Stomach smooth muscle (tissue), 2 donors: ENCODE measurements at regions not wholly inside any gene's neighbourhood (a gene's known extent, or its start where the extent isn't known, plus 50 kb on each side); places are given as distances from the start of the nearest gene placed in this dataset.

ENCODE experiments used
- H3K27ac ChIP-seq: one replicate; pipeline ENCODE4 v1.7.0; 2013; ENCODE audit warnings: mild to moderate bottlenecking, low read length, inconsistent platforms
- H3K27me3 ChIP-seq, 2 donors: one replicate each; pipeline ENCODE4 v1.7.0; 2013; ENCODE audit warnings: low read length in 2 of 2; ENCODE audit not compliant: insufficient read depth in 2 of 2, control insufficient read depth in 1 of 2
- H3K36me3 ChIP-seq, 2 donors: one replicate each; pipeline ENCODE4 v1.7.0; 2013; ENCODE audit warnings: low read length in 2 of 2; ENCODE audit not compliant: control insufficient read depth in 2 of 2, insufficient read depth in 2 of 2
- H3K4me1 ChIP-seq: one replicate; pipeline ENCODE4 v1.7.0; 2013; ENCODE audit warnings: low read length; ENCODE audit not compliant: control insufficient read depth, insufficient read depth
- H3K4me3 ChIP-seq, 2 donors: one replicate each; pipeline ENCODE4 v1.7.0; 2013; ENCODE audit warnings: low read length in 2 of 2
- H3K9ac ChIP-seq, 2 donors: one replicate each; pipeline ENCODE4 v1.7.0; 2013; ENCODE audit warnings: low read length in 2 of 2, mild to moderate bottlenecking in 1 of 2
- H3K9me3 ChIP-seq, 2 donors: one replicate each; pipeline ENCODE4 v1.7.0; 2013; ENCODE audit warnings: low read length in 2 of 2; ENCODE audit not compliant: control insufficient read depth in 2 of 2
- donor health status: healthy.
- donor health status: Pancreatic carcinoma.

GRCh38 chr11:45554230-45554967, 111.0 kb downstream of the CHST1 start:
- no peak overlapping the region for H3K27ac ChIP-seq
- H3K9ac ChIP-seq: no peak overlapping the region
- no peaks in the 10 kb centered on the region for H3K27me3 ChIP-seq

GRCh38 chr11:45553383-45553936, 112.0 kb downstream of the CHST1 start:
- no peaks in the 10 kb centered on the region for H3K27me3 ChIP-seq
- H3K36me3 ChIP-seq: no peaks in the 10 kb centered on the region
- no peaks in the 10 kb centered on the region for H3K4me1 ChIP-seq
- no peak overlapping the region for H3K9ac ChIP-seq
- H3K4me3 ChIP-seq: no peak overlapping the region
- no peak overlapping the region for H3K27ac ChIP-seq
- peaks cover 0 to 5% of the 10 kb centered on the region in 2 donors for H3K9me3 ChIP-seq

More at GRCh38 chr11:45554230-45554967, 111.0 kb downstream of the CHST1 start:
- H3K36me3 ChIP-seq: no peaks in the 10 kb centered on the region
- peaks cover 0 to 5% of the 10 kb centered on the region in 2 donors for H3K9me3 ChIP-seq
- no peak overlapping the region for H3K4me3 ChIP-seq
- H3K4me1 ChIP-seq: no peaks in the 10 kb centered on the region

- H3K4me1 ChIP-seq: no peaks in the 10 kb centered on the region
- H3K9ac ChIP-seq: no peak overlapping the region
- no peak overlapping the region for H3K27ac ChIP-seq
- H3K4me3 ChIP-seq: no peak overlapping the region
- no peaks in the 10 kb centered on the region for H3K9me3 ChIP-seq
- no peaks in the 10 kb centered on the region for H3K27me3 ChIP-seq
- no peaks in the 10 kb centered on the region for H3K36me3 ChIP-seq
Observed at GRCh38 chr11:45551191-45551713, 114.2 kb downstream of the CHST1 start.

- Histone ChIP-seq H3K9me3 (no peaks in the 10 kb centered on the region), H3K27me3 (peaks cover 0 to under 1% of the 10 kb centered on the region in 2 donors), H3K4me1 (no peaks in the 10 kb centered on the region), H3K4me3 (no peak overlapping the region), H3K36me3 (no peaks in the 10 kb centered on the region), H3K9ac (no peak overlapping the region), H3K27ac (no peak overlapping the region)
Observed at GRCh38 chr11:45549257-45549656, 116.2 kb downstream of the CHST1 start.

GRCh38 chr11:45546366-45546765, 119.1 kb downstream of the CHST1 start:
- Histone ChIP-seq H3K4me1 (no peaks in the 10 kb centered on the region), H3K4me3 (no peak overlapping the region), H3K9me3 (no peaks in the 10 kb centered on the region), H3K27ac (no peak overlapping the region), H3K36me3 (no peaks in the 10 kb centered on the region), H3K27me3 (peaks cover 4 to 12% of the 10 kb centered on the region in 2 donors), H3K9ac (no peak overlapping the region)

GRCh38 chr11:45544826-45545225, 120.6 kb downstream of the CHST1 start:
- H3K9me3 ChIP-seq: no peaks in the 10 kb centered on the region
- no peak overlapping the region for H3K9ac ChIP-seq
- no peaks in the 10 kb centered on the region for H3K4me1 ChIP-seq
- H3K27me3 ChIP-seq: peaks cover 4 to 12% of the 10 kb centered on the region in 2 donors
- no peak overlapping the region for H3K4me3 ChIP-seq
- H3K27ac ChIP-seq: no peak overlapping the region
- H3K36me3 ChIP-seq: no peaks in the 10 kb centered on the region

GRCh38 chr11:45543808-45544422, 121.5 kb downstream of the CHST1 start:
- Histone ChIP-seq H3K27ac (no peak overlapping the region), H3K27me3 (peaks cover 4 to 12% of the 10 kb centered on the region in 2 donors), H3K9me3 (no peaks in the 10 kb centered on the region), H3K4me1 (no peaks in the 10 kb centered on the region), H3K4me3 (no peak overlapping the region), H3K9ac (no peak overlapping the region), H3K36me3 (no peaks in the 10 kb centered on the region)

- H3K27me3 ChIP-seq: peaks cover 4 to 14% of the 10 kb centered on the region in 2 donors
- no peaks in the 10 kb centered on the region for H3K36me3 ChIP-seq
- H3K27ac ChIP-seq: no peak overlapping the region
Observed at GRCh38 chr11:45543081-45543480, 122.3 kb downstream of the CHST1 start.

GRCh38 chr11:45541693-45542434, 123.6 kb downstream of the CHST1 start:
- H3K27me3 ChIP-seq: peaks cover 4 to 14% of the 10 kb centered on the region in 2 donors
- H3K27ac ChIP-seq: no peak overlapping the region
- H3K4me1 ChIP-seq: no peaks in the 10 kb centered on the region
- no peak overlapping the region for H3K9ac ChIP-seq
- no peak overlapping the region for H3K4me3 ChIP-seq
- no peaks in the 10 kb centered on the region for H3K9me3 ChIP-seq
- no peaks in the 10 kb centered on the region for H3K36me3 ChIP-seq

More at GRCh38 chr11:45543081-45543480, 122.3 kb downstream of the CHST1 start:
- no peak overlapping the region for H3K4me3 ChIP-seq
- no peaks in the 10 kb centered on the region for H3K4me1 ChIP-seq
- no peaks in the 10 kb centered on the region for H3K9me3 ChIP-seq
- no peak overlapping the region for H3K9ac ChIP-seq

- Histone ChIP-seq H3K27ac (no peak overlapping the region), H3K27me3 (peaks cover 0 to 15% of the 10 kb centered on the region in 2 donors)
Observed at GRCh38 chr11:45538939-45539338, 126.5 kb downstream of the CHST1 start.

More at GRCh38 chr11:45538939-45539338, 126.5 kb downstream of the CHST1 start:
- Histone ChIP-seq H3K4me3 (no peak overlapping the region), H3K9me3 (no peaks in the 10 kb centered on the region), H3K9ac (no peak overlapping the region), H3K4me1 (no peaks in the 10 kb centered on the region), H3K36me3 (no peaks in the 10 kb centered on the region)
